Stomach (tissue), 8 donors: ENCODE measurements at regions not wholly inside any gene's neighbourhood (a gene's known extent, or its start where the extent isn't known, plus 50 kb on each side); places are given as distances from the start of the nearest gene placed in this dataset.

ENCODE experiments used
- DNase-seq, 2 donors: peaks; one replicate each; pipeline versions ENCODE4 v3.0.0 to v3.0.0-alpha.2; 2013 to 2019
- H3K27ac ChIP-seq, 5 donors: fragments of 200-600 bp in 4 of 5; sonication (generic) in 4 of 5; one replicate each; pipeline ENCODE4 v1.5.1; 2013 to 2019; ENCODE audit warnings: mild to moderate bottlenecking in 1 of 5, moderate library complexity in 1 of 5
- H3K27me3 ChIP-seq, 3 donors: fragments of 200-600 bp; sonication (generic); one replicate each; pipeline ENCODE4 v1.5.1; 2017 to 2019; ENCODE audit warnings: mixed run types in 1 of 3
- H3K36me3 ChIP-seq, 4 donors: fragments of 200-600 bp; sonication (generic); 1 replicate in 3 of 4; 2 replicates in 1 of 4; pipeline ENCODE4 v1.5.1; 2016 to 2019
- H3K4me1 ChIP-seq, 4 donors: fragments of 200-600 bp; sonication (generic); one replicate each; pipeline ENCODE4 v1.5.1; 2016 to 2019
- H3K4me3 ChIP-seq, 4 donors: fragments of 200-600 bp; sonication (generic) in 3 of 4; one replicate each; pipeline ENCODE4 v1.5.1; 2016 to 2019; ENCODE audit warnings: mild to moderate bottlenecking in 1 of 4
- H3K9me3 ChIP-seq, 4 donors: fragments of 200-600 bp; sonication (generic); one replicate each; pipeline ENCODE4 v1.5.1; 2016 to 2019
- EP300 ChIP-seq: sonication (generic); formaldehyde crosslinking; IDR thresholded peaks from one replicate; pipeline ENCODE4 v1.6.1; 2017; ENCODE audit warnings: antibody characterized with exemption
- POLR2A ChIP-seq, 4 donors: fragments of 450-650 bp; IDR thresholded peaks; one replicate each; pipeline ENCODE4 v1.6.1; 2016; ENCODE audit warnings: antibody characterized with exemption in 4 of 4, control low read depth in 2 of 4, mild to moderate bottlenecking in 1 of 4, moderate library complexity in 1 of 4
- POLR2AphosphoS5 ChIP-seq, 3 donors: sonication (generic); formaldehyde crosslinking; IDR thresholded peaks; one replicate each; pipeline ENCODE4 v1.6.1; 2016; ENCODE audit warnings: antibody characterized with exemption in 3 of 3
- WGBS, 5 donors: extraction: QIAGEN DNeasy Blood & Tissue Kit in 3 of 5; methylation state at CpG; one replicate each; pipeline versions ENCODE4 v1.1.5 to v1.1.7; 2013 to 2018; 5-methylcytosine and 5-hydroxymethylcytosine counted together
- intact Hi-C: fragments of 100-400 bp; cut with DNase I; formaldehyde crosslinking; loops from one replicate; pipeline ENCODE4 v1.15.1; 2023; ENCODE audit warnings: low total_unique reads
- TF ChIP-seq, protein P1 (sequence below), 7 experiments: fragments of 450-650 bp in 4 of 7; fragments of 200-600 bp in 3 of 7; sonication (generic) in 3 of 7; IDR thresholded peaks; one replicate each; pipeline ENCODE4 v1.5.1; 2016 to 2019; ENCODE audit warnings: antibody characterized with exemption in 7 of 7, control low read depth in 2 of 7, mild to moderate bottlenecking in 1 of 7
- donor health status: healthy with polysubstance abuse.
- donor health status: Bipolar disorder and iron deficiency.
- donor health status: healthy.

- no peak overlapping the region for H3K4me3 ChIP-seq
- WGBS, 5 donors = 53 to 62% (median 59%) methylated on average over 4 of the region's 4 CpGs
- no peaks in the 10 kb centered on the region for H3K27me3 ChIP-seq
- no peaks in the 10 kb centered on the region for H3K36me3 ChIP-seq
- H3K4me1 ChIP-seq = no peaks in the 10 kb centered on the region
- DNase-seq = no peak
- peaks cover 0 to 19% (median 0%) of the 10 kb centered on the region in 4 donors for H3K9me3 ChIP-seq
- no peak for TF ChIP-seq EP300
- TF ChIP-seq, protein P1, sequence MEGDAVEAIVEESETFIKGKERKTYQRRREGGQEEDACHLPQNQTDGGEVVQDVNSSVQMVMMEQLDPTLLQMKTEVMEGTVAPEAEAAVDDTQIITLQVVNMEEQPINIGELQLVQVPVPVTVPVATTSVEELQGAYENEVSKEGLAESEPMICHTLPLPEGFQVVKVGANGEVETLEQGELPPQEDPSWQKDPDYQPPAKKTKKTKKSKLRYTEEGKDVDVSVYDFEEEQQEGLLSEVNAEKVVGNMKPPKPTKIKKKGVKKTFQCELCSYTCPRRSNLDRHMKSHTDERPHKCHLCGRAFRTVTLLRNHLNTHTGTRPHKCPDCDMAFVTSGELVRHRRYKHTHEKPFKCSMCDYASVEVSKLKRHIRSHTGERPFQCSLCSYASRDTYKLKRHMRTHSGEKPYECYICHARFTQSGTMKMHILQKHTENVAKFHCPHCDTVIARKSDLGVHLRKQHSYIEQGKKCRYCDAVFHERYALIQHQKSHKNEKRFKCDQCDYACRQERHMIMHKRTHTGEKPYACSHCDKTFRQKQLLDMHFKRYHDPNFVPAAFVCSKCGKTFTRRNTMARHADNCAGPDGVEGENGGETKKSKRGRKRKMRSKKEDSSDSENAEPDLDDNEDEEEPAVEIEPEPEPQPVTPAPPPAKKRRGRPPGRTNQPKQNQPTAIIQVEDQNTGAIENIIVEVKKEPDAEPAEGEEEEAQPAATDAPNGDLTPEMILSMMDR (IDR thresholded peaks at IDR 0.05) = no peak
- TF ChIP-seq POLR2AphosphoS5 (IDR thresholded peaks at IDR 0.05) = no peak
- TF ChIP-seq POLR2A (IDR thresholded peaks at IDR 0.05) = no peak
- no peak overlapping the region for H3K27ac ChIP-seq
- intact Hi-C loops = no loop called here
These were observed 304.3 kb upstream of the CNTNAP5 start for GRCh38 chr2:123720760-123721159.

GRCh38 chr2:123723706-123724105, 301.4 kb upstream of the CNTNAP5 start:
- Histone ChIP-seq H3K36me3 (no peaks in the 10 kb centered on the region), H3K27me3 (no peaks in the 10 kb centered on the region)
- WGBS, 5 donors = 75 to 83% (median 78%) methylated on average over 2 of the region's 2 CpGs

DNA sequence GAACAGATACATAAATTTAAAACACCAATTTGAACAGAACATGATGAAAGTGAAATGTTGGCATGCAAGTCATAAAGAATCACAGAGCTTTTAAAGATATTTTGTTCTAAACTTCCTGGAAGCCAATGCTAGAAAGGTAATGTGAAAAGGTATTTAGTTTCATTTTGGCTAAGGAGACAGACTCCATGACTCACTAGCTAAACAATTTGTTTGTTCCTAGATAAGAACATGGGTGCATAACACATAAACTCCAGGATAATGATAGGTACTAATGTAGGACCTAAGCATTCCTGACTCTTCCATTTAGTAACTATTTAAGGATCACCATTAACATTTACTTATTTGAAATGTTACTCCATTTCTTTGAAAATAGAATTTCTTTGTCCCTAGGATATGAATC, 292.5 kb upstream of the CNTNAP5 start:
- intact Hi-C loops = no loop called here
- peak in 1 of 2 donors; percentile 5 for DNase-seq
- TF ChIP-seq EP300 = no peak
- no peak for TF ChIP-seq POLR2AphosphoS5 (IDR thresholded peaks at IDR 0.05)
- TF ChIP-seq POLR2A (IDR thresholded peaks at IDR 0.05) = no peak
- TF ChIP-seq, protein P1 (IDR thresholded peaks at IDR 0.05) = no peak
- Histone ChIP-seq H3K27me3 (no peaks in the 10 kb centered on the region), H3K9me3 (no peaks in the 10 kb centered on the region), H3K36me3 (no peaks in the 10 kb centered on the region), H3K4me3 (no peak overlapping the region), H3K27ac (no peak overlapping the region), H3K4me1 (no peaks in the 10 kb centered on the region)

More at GRCh38 chr2:123723706-123724105, 301.4 kb upstream of the CNTNAP5 start:
- TF ChIP-seq POLR2A (IDR thresholded peaks at IDR 0.05) (no peak), EP300 (no peak)
- intact Hi-C loops = no loop called here
- Histone ChIP-seq H3K4me1 (no peaks in the 10 kb centered on the region), H3K4me3 (no peak overlapping the region), H3K27ac (no peak overlapping the region), H3K9me3 (peaks cover 0 to 14% (median 0%) of the 10 kb centered on the region in 4 donors)
- no peak for DNase-seq

DNA sequence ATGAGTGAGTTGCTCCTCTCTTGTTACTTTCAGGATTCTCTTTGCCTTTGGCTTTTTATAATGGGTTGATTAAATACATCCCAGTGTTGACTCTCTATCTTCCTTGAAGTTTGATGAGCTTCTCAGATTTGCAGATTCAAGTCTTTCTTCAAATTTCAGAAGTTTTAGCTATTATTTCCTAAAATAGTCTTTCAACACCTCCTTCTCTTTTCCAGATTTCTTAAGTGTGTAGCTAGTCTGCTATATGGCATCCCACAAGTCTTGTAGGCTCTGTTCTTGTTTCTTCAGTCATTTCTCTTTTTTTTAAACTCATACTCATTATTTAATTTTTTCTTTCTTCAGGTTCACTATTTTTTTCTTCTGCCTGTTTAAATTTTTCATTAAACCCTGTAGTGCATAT, 287.7 kb upstream of the CNTNAP5 start:
- H3K27me3 ChIP-seq = no peaks in the 10 kb centered on the region
- H3K27ac ChIP-seq = no peak overlapping the region
- no peaks in the 10 kb centered on the region for H3K4me1 ChIP-seq
- TF ChIP-seq POLR2A (IDR thresholded peaks at IDR 0.05) (no peak), POLR2AphosphoS5 (IDR thresholded peaks at IDR 0.05) (no peak), EP300 (no peak)
- TF ChIP-seq, protein P1 (IDR thresholded peaks at IDR 0.05) = no peak
- no peak for DNase-seq
- no peak overlapping the region for H3K4me3 ChIP-seq
- H3K9me3 ChIP-seq = no peaks in the 10 kb centered on the region
- intact Hi-C loops = no loop called here
- H3K36me3 ChIP-seq = no peaks in the 10 kb centered on the region

- TF ChIP-seq POLR2A (IDR thresholded peaks at IDR 0.05) (no peak), EP300 (no peak), POLR2AphosphoS5 (IDR thresholded peaks at IDR 0.05) (no peak)
- TF ChIP-seq, protein P1 (IDR thresholded peaks at IDR 0.05) = no peak
- intact Hi-C loops = no loop called here
- H3K27ac ChIP-seq = no peak overlapping the region
- H3K36me3 ChIP-seq = no peaks in the 10 kb centered on the region
- H3K27me3 ChIP-seq = no peaks in the 10 kb centered on the region
- no peak overlapping the region for H3K4me3 ChIP-seq
- no peaks in the 10 kb centered on the region for H3K4me1 ChIP-seq
- DNase-seq = peak in 1 of 2 donors; percentile 1
- 17 to 52% (median 36%) methylated on average over 1 of the region's 1 CpG for WGBS, 5 donors
- no peaks in the 10 kb centered on the region for H3K9me3 ChIP-seq
These were observed 286.4 kb upstream of the CNTNAP5 start for GRCh38 chr2:123738643-123739042.
